ENCODE measurements at regions not wholly inside any gene's neighbourhood (a gene's known extent, or its start where the extent isn't known, plus 50 kb on each side); places are given as distances from the start of the nearest gene placed in this dataset.

- TF ChIP-seq CSRNP3 (CRISPR knock-in tag; IDR thresholded peaks at IDR 0.05) (no peak), RARB (CRISPR knock-in tag; IDR thresholded peaks at IDR 0.05) (no peak), BACH2 (CRISPR knock-in tag; IDR thresholded peaks at IDR 0.05; ENCODE audit: borderline replicate concordance) (no peak), TCF4 (CRISPR knock-in tag; IDR thresholded peaks at IDR 0.05; ENCODE audit: borderline replicate concordance) (peak; percentile 53; the same call in 1 of the 2 replicates), ISL1 (CRISPR knock-in tag; IDR thresholded peaks at IDR 0.05) (no peak), POU6F1 (CRISPR knock-in tag; IDR thresholded peaks at IDR 0.05; ENCODE audit: borderline replicate concordance, low read depth) (no peak), TOX (CRISPR knock-in tag; IDR thresholded peaks at IDR 0.05; ENCODE audit: borderline replicate concordance) (no peak), ZFP3 (CRISPR knock-in tag; IDR thresholded peaks at IDR 0.05) (no peak), GLIS3 (CRISPR knock-in tag; IDR thresholded peaks at IDR 0.05) (no peak), ZNF70 (CRISPR knock-in tag; IDR thresholded peaks at IDR 0.05) (no peak)
- TF ChIP-seq, protein P1, sequence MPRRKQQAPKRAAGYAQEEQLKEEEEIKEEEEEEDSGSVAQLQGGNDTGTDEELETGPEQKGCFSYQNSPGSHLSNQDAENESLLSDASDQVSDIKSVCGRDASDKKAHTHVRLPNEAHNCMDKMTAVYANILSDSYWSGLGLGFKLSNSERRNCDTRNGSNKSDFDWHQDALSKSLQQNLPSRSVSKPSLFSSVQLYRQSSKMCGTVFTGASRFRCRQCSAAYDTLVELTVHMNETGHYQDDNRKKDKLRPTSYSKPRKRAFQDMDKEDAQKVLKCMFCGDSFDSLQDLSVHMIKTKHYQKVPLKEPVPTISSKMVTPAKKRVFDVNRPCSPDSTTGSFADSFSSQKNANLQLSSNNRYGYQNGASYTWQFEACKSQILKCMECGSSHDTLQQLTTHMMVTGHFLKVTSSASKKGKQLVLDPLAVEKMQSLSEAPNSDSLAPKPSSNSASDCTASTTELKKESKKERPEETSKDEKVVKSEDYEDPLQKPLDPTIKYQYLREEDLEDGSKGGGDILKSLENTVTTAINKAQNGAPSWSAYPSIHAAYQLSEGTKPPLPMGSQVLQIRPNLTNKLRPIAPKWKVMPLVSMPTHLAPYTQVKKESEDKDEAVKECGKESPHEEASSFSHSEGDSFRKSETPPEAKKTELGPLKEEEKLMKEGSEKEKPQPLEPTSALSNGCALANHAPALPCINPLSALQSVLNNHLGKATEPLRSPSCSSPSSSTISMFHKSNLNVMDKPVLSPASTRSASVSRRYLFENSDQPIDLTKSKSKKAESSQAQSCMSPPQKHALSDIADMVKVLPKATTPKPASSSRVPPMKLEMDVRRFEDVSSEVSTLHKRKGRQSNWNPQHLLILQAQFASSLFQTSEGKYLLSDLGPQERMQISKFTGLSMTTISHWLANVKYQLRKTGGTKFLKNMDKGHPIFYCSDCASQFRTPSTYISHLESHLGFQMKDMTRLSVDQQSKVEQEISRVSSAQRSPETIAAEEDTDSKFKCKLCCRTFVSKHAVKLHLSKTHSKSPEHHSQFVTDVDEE (CRISPR knock-in tag; IDR thresholded peaks at IDR 0.05), result peak; percentile 46; the same call in 1 of the 2 replicates
- TF ChIP-seq, protein P2, sequence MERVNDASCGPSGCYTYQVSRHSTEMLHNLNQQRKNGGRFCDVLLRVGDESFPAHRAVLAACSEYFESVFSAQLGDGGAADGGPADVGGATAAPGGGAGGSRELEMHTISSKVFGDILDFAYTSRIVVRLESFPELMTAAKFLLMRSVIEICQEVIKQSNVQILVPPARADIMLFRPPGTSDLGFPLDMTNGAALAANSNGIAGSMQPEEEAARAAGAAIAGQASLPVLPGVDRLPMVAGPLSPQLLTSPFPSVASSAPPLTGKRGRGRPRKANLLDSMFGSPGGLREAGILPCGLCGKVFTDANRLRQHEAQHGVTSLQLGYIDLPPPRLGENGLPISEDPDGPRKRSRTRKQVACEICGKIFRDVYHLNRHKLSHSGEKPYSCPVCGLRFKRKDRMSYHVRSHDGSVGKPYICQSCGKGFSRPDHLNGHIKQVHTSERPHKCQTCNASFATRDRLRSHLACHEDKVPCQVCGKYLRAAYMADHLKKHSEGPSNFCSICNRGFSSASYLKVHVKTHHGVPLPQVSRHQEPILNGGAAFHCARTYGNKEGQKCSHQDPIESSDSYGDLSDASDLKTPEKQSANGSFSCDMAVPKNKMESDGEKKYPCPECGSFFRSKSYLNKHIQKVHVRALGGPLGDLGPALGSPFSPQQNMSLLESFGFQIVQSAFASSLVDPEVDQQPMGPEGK (CRISPR knock-in tag; IDR thresholded peaks at IDR 0.05; ENCODE audit: borderline replicate concordance), result no peak
Measured at GRCh38 chr11:128365044-128365443, 222.3 kb downstream of the ETS1 start.
